ENCODE measurements at regions not wholly inside any gene's neighbourhood (a gene's known extent, or its start where the extent isn't known, plus 50 kb on each side); places are given as distances from the start of the nearest gene placed in this dataset.

DNA sequence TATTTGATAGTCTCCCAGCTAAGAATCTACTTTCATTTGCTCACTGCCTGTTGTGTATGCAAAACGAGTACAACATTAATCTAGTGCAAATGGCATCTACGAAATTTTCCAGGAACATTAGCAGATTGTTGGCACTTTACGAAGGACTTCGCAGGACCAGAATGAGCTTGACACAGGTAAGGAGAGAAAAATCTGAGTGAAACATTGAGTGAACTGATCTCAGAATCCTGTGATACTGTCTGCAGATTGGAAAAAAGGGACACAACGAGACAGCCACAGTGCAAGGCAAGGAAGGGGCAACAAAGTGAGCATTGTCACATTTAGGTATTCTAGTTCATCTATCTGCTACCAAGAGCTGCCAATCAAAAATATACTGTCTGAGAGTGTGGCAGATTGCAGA lies 350.5 kb downstream of the ZNF608 start:
- Histone ChIP-seq H3K36me3 (ENCODE audit: insufficient read depth) (no peaks in the 10 kb centered on the region), H3K4me3 (IDR thresholded peaks at IDR 0.05; ENCODE audit: insufficient read depth, low read depth, low read length) (no peak overlapping the region), H2AFZ (ENCODE audit: low read depth) (no peak overlapping the region), H3K9ac (no peak overlapping the region), H3K79me2 (ENCODE audit: insufficient read depth, low read depth) (no peaks in the 10 kb centered on the region), H3K4me2 (no peak overlapping the region), H3K27ac (no peak overlapping the region), H4K20me1 (ENCODE audit: insufficient read depth) (no peaks in the 10 kb centered on the region), H3K4me1 (ENCODE audit: low read depth, poor library complexity, severe bottlenecking) (peaks cover 10% of the 10 kb centered on the region), H3K27me3 (ENCODE audit: insufficient read depth, low read depth) (no peaks in the 10 kb centered on the region)
- TF ChIP-seq, protein P1, sequence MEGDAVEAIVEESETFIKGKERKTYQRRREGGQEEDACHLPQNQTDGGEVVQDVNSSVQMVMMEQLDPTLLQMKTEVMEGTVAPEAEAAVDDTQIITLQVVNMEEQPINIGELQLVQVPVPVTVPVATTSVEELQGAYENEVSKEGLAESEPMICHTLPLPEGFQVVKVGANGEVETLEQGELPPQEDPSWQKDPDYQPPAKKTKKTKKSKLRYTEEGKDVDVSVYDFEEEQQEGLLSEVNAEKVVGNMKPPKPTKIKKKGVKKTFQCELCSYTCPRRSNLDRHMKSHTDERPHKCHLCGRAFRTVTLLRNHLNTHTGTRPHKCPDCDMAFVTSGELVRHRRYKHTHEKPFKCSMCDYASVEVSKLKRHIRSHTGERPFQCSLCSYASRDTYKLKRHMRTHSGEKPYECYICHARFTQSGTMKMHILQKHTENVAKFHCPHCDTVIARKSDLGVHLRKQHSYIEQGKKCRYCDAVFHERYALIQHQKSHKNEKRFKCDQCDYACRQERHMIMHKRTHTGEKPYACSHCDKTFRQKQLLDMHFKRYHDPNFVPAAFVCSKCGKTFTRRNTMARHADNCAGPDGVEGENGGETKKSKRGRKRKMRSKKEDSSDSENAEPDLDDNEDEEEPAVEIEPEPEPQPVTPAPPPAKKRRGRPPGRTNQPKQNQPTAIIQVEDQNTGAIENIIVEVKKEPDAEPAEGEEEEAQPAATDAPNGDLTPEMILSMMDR (conservative IDR thresholded peaks at IDR 0.05; ENCODE audit: low read depth, low read length) = no peak

DNA sequence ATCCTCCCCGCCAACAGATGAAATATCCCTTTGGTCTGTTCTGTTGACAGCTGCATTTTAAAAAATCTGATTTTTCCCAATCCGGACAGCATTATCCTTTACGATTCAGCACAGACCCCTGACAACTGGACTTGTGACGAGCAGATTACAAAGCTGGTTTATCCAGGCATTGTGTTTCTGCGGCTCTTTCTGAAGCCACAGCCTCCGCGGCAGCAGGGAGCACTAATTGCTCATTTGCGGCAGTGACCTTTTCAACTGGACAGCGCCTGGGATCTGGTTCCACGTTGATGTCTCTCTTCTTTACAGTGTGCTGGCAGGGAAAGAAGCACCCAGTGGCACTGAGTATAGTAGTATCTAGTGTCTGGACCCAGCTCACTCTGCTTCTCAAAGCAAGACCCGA lies 351.2 kb downstream of the ZNF608 start:
- H3K4me2 ChIP-seq = no peak overlapping the region
- no peak overlapping the region for H2AFZ ChIP-seq (ENCODE audit: low read depth)
- TF ChIP-seq, protein P1 (conservative IDR thresholded peaks at IDR 0.05; ENCODE audit: low read depth, low read length) = no peak
- H3K79me2 ChIP-seq (ENCODE audit: insufficient read depth, low read depth) = no peaks in the 10 kb centered on the region
- H4K20me1 ChIP-seq (ENCODE audit: insufficient read depth) = no peaks in the 10 kb centered on the region
- no peaks in the 10 kb centered on the region for H3K36me3 ChIP-seq (ENCODE audit: insufficient read depth)
- no peaks in the 10 kb centered on the region for H3K27me3 ChIP-seq (ENCODE audit: insufficient read depth, low read depth)
- H3K9ac ChIP-seq = no peak overlapping the region
- H3K27ac ChIP-seq = no peak overlapping the region
- H3K4me3 ChIP-seq (IDR thresholded peaks at IDR 0.05; ENCODE audit: insufficient read depth, low read depth, low read length) = no peak overlapping the region
- H3K4me1 ChIP-seq (ENCODE audit: low read depth, poor library complexity, severe bottlenecking) = peaks cover 3% of the 10 kb centered on the region

DNA sequence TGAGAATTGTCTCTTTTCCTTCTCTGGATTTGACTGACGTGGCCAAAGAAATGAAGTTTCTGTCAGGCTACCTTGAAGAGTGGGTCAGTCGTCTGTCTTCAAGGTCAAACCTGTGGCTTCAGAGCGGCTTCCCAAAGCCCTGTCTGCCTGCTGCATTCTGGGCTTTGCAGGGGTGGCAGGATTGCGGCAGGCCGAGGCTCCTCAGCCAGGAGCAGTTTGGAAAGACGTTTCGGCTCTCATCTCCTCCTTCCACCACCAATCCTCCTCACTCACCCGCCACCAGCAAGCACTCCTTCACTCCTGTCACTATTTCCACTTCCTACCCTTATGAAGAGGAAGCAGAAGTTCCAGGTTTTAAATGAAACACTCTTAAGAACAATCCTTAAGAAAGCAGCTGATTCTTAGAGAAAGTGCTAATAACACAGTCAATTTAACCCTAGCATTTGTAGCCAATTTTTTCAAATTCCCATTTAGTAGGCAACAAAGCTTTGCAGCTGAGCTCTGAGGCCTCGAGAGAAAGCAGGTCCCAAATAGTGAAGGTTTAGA lies 351.7 kb downstream of the ZNF608 start:
- H3K79me2 ChIP-seq (ENCODE audit: insufficient read depth, low read depth) = no peaks in the 10 kb centered on the region
- no peak overlapping the region for H3K9ac ChIP-seq
- no peak overlapping the region for H3K27ac ChIP-seq
- no peaks in the 10 kb centered on the region for H3K36me3 ChIP-seq (ENCODE audit: insufficient read depth)
- H3K4me2 ChIP-seq = no peak overlapping the region
- H4K20me1 ChIP-seq (ENCODE audit: insufficient read depth) = no peaks in the 10 kb centered on the region
- no peaks in the 10 kb centered on the region for H3K27me3 ChIP-seq (ENCODE audit: insufficient read depth, low read depth)
- H3K4me1 ChIP-seq (ENCODE audit: low read depth, poor library complexity, severe bottlenecking) = no peaks in the 10 kb centered on the region
- no peak overlapping the region for H3K4me3 ChIP-seq (IDR thresholded peaks at IDR 0.05; ENCODE audit: insufficient read depth, low read depth, low read length)
- no peak overlapping the region for H2AFZ ChIP-seq (ENCODE audit: low read depth)
- TF ChIP-seq, protein P1 (conservative IDR thresholded peaks at IDR 0.05; ENCODE audit: low read depth, low read length) = no peak

DNA sequence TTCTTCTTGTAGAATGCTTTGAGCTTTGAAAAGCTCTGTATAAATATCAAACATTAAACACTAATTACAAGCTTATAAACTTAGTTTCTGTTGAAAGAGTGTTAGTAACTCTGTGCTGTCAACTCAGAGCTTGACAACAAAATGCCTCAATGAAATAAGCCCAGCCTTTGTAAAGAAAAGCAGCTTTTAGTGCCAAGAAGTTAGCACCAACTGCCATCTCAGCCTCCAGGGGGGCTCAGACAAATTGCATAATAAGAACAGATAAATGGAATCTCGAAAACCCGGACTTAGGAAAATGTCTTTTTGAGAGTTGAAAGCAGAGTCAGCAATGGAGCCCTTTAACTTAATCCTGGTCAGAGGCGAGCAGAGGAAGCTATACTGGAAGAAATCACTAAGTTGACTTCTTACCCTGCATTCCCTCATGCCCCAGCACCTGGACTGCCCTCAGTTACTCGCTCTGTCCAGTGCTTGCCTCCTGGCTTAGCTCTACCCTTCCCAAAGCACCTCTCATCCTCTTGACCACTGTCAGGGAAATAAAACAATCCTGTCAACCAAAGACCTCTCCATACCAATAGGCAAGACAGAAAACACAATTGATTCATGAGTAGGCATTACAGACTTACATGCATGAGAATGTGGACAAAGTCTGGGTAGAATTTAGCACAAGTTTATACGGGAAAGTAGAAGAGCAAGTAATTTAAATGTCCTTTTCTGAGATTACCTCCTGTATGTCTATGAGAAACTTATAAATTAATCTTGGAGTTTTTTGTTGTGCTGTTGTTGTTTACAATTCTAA lies 352.7 kb downstream of the ZNF608 start:
- no peaks in the 10 kb centered on the region for H3K36me3 ChIP-seq (ENCODE audit: insufficient read depth)
- no peak overlapping the region for H3K27ac ChIP-seq
- H3K9ac ChIP-seq = no peak overlapping the region
- H3K79me2 ChIP-seq (ENCODE audit: insufficient read depth, low read depth) = no peaks in the 10 kb centered on the region
- H3K27me3 ChIP-seq (ENCODE audit: insufficient read depth, low read depth) = no peaks in the 10 kb centered on the region
- H3K4me3 ChIP-seq (IDR thresholded peaks at IDR 0.05; ENCODE audit: insufficient read depth, low read depth, low read length) = no peak overlapping the region
- no peak overlapping the region for H3K4me2 ChIP-seq
- no peaks in the 10 kb centered on the region for H3K4me1 ChIP-seq (ENCODE audit: low read depth, poor library complexity, severe bottlenecking)
- no peaks in the 10 kb centered on the region for H4K20me1 ChIP-seq (ENCODE audit: insufficient read depth)
- no peak overlapping the region for H2AFZ ChIP-seq (ENCODE audit: low read depth)
- TF ChIP-seq, protein P1 (conservative IDR thresholded peaks at IDR 0.05; ENCODE audit: low read depth, low read length) = no peak
